Stimulated activated CD4-positive, alpha-beta T cell treated with anti-CD3 and anti-CD28 coated beads, TNF-alpha, amount 100 ng/mL, for 48 hours (primary cell): ENCODE measurements at regions not wholly inside any gene's neighbourhood (a gene's known extent, or its start where the extent isn't known, plus 50 kb on each side); places are given as distances from the start of the nearest gene placed in this dataset.

ENCODE experiments used
- DNase-seq, 3 donors: peaks; one replicate each; pipeline ENCODE4 v3.0.0-alpha.2; 2020; ENCODE audit warnings: low read depth in 3 of 3

DNA sequence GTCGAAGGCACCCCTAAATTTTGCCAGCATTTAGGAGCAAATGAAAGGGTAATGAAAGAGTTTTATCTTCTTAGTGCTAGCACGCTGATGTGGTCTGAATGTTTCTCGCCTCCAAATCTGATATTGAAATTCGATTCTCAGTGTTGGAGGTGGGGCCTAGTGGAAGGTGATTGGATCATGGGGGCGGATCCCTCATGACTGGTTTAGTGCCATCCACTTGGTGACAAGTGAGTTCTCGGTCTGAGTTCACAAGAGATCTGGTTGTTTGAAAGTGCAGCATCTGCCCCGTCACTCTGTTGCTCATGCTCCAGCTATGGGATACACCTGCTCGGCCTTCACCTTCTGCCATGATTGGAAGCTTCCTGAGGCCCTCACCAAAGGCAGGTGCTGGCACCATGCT, 75.1 kb upstream of the ZBTB40 start:
- DNase-seq, result no peak

DNA sequence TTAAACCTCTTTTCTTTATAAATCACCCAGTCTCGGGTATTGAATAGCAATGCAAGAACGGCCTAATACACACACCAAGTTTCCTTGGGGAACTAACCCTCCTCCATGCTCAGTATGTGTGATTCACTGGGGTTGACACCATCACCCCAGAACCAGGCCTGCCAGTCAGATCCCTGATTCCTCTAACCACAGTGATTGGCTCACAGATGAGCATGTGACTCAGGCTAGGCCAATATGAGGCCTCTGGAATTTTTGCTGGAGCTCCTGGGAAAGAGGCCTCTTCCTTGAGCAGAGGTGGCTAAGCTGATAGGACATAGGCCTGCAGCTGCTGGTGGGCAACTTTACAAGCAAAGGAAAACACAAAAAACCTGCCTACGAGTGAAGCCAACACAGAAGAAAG, 74.7 kb upstream of the ZBTB40 start:
- DNase-seq, result no peak

DNA sequence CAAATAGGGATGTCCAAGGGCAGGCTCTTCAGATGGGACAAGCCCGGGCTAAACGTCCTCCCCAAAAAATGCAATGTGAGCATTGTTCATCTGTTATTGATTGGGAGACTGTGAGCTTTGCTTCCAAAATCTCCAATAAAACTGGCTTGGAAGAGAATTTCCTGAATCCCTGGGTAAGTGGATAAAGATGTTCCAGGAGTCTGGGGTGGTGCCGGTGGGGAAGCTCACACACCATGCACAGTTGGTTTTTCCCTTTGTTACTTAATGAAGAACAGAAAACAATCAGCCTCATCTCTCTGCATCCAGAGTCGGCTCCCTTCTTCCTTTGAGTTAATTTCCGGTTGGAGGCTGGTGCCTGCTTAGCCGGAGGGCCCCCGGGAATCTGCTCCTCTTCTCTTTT, 72.1 kb upstream of the ZBTB40 start:
- DNase-seq, result no peak

DNA sequence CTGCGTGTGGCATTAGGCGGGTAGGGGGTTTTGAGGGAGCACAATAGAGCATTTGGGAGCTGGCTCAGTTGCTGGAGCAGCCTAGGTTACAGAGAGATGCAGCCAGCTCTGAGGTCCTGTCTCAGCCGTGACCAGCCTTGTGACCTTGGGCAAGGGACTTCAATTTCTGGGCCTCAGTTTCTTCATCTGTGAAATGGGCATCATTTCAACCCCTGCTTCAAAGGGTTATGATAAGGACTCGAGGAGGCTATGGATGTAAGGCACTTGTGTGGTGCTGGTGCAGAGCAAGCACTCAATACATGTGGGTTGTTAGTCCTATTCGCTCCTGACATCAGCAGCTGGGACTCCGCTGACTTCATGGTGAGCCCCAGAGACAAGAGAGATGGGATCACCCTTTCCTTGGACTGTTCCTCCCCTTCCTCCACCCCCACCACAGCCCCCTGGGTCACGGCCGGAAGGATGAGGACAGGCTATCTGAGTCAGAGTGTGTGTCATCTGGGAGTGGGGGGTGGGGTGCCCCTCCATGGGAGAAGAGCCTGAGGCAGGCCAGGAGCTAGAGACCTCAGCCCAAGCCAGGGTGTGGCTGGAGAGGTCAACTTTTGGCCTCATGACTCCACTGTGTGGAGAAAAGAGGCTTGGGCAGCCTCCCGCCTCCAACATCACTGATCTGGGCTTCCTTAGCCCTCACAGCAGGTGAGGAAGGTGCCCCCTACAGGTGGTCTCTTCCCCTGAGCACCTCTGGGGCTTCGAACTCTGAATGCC, 71.4 kb upstream of the ZBTB40 start:
- DNase-seq, result no peak

DNA sequence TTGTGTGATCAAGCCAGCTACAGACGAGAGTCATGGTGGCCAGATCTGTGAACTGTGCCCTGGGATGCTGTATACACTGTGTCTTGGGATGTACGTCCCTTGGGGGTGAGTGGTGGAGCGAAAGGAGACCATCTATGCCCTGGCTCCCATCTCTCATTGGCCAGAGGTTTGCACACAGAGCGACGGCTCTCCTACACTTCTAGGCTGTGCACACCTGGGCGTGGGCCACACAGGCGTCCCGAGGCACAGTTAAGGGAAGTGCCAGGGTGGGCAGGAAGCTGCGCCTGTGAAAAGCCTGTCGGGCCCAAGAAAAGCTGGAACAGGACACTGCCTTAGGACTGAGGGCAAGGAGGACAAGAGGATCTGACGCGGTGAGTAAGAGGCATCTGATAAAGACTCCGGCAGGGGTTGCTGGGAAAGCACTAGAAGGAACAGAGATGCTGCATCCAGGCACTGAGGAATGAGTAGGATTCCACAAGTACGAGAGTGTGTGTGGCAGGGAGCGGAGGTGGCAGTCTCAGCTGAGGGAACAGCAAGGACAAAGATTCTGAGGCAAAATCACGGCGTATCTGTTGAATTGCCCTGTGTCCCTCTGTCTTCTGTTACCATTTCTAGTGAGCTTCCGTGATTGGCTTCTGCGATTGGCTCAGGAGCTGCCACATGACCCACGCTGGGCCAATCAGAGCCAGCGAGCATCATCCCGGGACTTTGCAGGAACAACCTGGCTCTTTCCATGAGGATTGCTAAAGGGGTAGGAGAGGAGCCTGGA, 67.9 kb upstream of the ZBTB40 start:
- DNase-seq, result no peak

DNA sequence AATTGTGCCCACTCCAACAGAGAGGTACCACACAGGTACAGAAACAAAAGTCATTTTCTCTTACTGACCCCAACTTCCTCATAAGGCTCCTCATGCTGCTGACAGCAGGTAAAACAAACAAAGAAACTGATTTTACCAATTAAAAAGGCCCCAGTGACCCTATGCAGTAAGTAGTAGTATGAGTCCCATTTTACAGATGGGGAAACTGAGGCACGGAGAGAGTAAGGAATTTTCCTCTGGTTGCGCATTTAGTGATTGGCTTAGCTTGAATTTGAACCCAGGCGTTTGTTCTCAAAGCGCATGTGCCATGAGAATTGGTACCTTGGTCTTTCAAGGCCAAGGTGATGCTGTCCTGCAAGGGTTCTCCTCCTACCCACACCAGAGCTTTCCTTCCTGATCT, 66.1 kb upstream of the ZBTB40 start:
- DNase-seq, result no peak

DNA sequence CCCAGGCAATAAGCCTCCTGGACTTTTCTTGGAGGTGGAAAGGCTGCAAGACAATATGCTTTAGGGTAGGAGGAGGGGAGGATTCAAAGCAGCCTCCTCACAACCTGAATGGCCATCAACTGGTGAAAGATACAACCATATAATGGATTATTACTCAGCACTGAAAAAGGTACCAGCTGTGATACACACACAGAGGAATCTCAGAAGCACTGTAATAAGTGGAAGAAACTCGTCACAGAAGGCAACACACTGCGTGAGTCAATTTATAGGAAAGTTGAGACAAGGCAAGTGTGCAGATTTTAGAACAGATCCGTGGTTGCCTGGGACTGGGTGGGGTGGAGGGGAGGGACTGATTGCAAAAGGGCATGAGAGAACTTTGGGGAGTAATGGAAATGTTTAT, 64.9 kb upstream of the ZBTB40 start:
- no peak for DNase-seq

DNA sequence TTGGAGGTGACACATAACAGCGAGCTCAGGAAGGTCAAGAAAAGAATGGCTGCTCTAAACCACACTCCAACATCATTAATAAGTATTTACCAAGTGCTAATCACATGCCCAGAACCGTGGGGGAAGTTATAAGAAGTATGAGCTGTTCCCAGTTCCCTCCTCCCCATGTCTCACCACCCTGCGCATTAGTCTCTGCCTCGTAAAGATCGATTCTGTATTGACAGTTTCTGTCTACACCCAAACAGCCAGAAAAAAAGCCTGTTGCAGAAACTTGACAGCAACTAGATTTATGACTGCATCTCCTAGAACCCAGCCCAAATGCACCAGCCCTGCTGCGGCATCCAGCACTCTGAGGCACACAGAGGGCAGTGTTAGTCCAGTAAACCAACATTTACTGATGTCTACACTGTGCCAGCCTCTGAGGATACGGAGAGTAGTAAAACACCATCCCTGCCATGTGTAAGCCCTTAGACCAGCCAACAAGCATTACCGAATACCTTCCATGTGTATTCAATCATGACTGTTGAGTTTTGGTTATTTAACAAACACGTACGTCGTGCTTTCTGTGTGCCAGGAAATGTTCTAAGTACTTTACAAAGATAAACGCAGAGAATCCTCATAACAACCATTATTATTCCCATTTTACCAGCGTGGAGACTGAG, 63.6 kb upstream of the ZBTB40 start:
- no peak for DNase-seq

DNA sequence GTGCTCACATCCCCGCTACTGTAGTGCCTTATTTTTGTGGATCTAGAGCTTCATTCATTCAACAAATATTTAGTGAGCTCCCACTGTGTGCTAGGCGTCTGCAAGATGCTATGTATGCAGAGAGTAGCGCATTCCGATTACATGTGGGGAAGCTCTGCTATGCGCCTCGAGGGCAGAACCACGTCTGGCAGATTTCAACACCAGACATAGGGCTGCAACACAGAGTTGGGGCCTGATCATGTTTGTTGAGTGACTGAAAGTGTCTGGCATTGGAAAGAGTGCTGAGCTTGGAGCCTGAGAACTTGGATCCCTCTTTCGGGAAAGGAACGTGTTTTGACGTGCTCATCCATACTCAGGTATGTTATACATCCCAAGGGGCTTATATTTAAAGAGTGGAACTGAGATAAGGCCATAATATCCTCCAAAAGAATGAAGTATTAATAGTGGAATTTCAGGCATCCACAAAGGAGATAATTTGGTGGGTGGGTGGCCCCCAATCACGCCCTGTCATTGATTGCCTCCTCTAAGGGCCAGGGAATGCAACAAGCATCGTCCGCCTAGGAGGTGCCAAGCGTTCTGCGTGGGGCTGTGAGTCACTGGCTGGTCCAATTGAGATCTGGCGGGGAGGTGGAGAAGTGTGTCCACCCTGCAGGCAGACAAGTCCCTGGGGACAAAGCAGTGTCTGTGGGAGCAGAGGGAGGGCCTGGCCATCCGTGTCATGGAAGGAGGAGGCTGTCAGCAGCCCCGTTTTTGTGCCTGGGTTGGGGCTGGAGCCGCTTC, 62.8 kb upstream of the ZBTB40 start:
- no peak for DNase-seq

DNA sequence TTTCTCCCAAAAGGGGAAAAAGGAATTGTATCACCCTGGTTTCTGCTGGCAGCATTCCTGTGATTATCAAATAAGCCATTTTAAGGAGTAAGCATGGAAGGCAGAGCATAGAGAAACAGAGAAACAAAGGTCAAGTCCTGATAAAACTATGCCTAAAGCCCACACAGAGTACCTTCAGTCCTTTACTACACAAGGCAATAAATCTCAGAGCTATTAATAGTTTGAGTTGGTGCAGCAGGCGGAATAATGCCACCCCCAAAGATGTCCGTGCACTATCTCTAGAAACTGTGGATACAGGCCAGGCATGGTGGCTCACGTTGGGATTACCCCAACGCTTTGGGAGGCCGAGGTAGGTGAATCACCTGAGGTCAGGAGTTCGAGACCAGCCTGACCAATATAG, 58.1 kb upstream of the ZBTB40 start:
- no peak for DNase-seq

DNA sequence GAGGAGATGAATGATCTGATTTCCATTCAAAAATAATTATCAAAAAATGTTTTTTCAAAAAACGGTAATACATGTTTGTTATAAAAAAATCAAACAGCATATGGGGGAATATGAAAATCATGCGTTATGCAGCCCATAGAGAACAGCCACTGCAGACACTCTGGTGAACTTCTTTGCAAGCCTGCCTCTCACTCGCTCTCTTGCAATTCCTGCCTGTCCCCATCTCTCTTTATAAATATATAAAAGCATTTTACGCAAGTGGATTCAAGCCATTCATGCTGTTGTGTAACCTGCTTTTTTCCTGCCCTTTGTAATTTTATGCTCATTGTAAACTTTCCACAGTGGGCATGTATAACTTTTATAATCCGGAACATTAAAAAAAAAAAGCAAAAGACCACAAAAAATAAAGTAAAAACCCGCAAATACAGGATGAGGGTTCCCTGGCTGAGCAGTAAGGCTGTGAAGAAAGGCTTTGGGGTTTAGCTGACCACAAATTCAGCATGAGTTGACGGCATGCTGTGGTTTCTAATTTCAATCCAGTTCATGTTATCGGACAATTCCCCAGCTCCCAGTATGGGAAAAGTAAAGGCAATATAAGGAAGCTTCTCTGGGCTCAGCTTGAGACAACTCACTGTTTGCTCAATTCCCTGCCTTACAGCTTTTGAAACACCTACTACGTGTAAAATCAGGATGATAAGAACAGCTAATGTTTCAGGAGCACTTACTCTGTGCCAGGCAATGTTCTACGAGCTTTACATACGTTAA, 52.8 kb upstream of the ZBTB40 start:
- DNase-seq, result no peak

DNA sequence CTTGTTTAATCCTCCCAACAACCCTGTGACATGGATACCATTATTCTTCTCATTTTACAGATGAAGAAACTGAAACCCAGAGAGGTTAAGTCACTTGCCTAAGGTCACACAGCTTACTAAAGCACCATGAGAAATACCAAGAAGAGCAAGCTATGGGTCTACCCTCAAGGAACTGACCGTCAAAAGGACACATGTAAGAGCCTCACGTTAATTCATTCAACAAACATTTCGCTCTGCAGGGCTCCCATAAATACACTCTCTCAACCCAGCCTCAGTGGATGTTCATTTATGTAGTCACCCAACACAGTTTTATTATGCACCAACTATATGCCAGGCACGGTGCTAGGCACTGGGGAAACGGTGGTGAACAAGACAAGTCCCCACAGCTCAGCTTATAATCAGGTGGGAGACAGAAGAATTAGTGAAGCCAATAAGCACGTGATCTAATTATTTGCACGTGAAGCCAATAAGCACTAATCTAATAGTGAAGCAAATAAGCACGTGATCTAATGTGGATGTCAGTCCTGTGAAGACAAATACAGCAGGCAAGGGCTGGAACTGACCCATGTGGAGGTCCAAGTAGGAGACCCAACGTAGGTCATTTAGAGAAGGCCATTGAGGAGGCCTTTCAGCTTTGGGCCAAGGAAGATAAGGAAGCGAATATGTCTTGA, 52.1 kb upstream of the ZBTB40 start:
- DNase-seq, result no peak
